H1 (cell line): ENCODE measurements at regions not wholly inside any gene's neighbourhood (a gene's known extent, or its start where the extent isn't known, plus 50 kb on each side); places are given as distances from the start of the nearest gene placed in this dataset.

Experiments
- CTCF ChIA-PET: fragments of 300-600 bp; sonication (Branson Sonifier 250); formaldehyde crosslinking; loops from one replicate; lab custom pipeline; 2021; ENCODE audit not compliant: partially characterized antibody; lab: Charles Lee
- POLR2A ChIA-PET: fragments of 300-600 bp; sonication (Branson Sonifier 250); formaldehyde crosslinking; loops from one replicate; lab custom pipeline; 2021; ENCODE audit warnings: inconsistent platforms; ENCODE audit not compliant: partially characterized antibody; lab: Charles Lee
- DNase-seq, 2 experiments: peaks; one replicate each; pipeline versions ENCODE4 v3.0.0 to v3.0.0-alpha.2; 2010 to 2022; ENCODE audit warnings: low spot score in 2 of 2, low read depth in 1 of 2, mixed read lengths in 1 of 2
- FAIRE-seq: peaks from 2 replicates; lab custom pipeline; 2011; peaks lifted over from hg19 to GRCh38; lab: Jason Lieb, UNC
- H2AFZ ChIP-seq: 2 replicates; pipeline ENCODE4 v1.8.1; 2012; ENCODE audit warnings: low read length, inconsistent platforms
- H2AK5ac ChIP-seq: 2 replicates; pipeline ENCODE4 v1.6.1; 2013; ENCODE audit warnings: low read depth, low read length
- H2BK120ac ChIP-seq: replicated peaks from 2 replicates; pipeline ENCODE3; 2013; ENCODE audit warnings: low read depth, low read length, inconsistent platforms
- H2BK12ac ChIP-seq: 2 replicates; pipeline ENCODE4 v1.6.1; 2013; ENCODE audit warnings: low read depth, low read length
- H2BK15ac ChIP-seq: 2 replicates; pipeline ENCODE4 v1.6.1; 2013; ENCODE audit warnings: low read length
- H2BK20ac ChIP-seq: 2 replicates; pipeline ENCODE4 v1.6.1; 2013; ENCODE audit warnings: low read length
- H2BK5ac ChIP-seq: 2 replicates; pipeline ENCODE4 v1.6.1; 2013; ENCODE audit warnings: low read depth, low read length
- H3K14ac ChIP-seq: 2 replicates; pipeline ENCODE4 v1.6.1; 2013; ENCODE audit warnings: inconsistent platforms; ENCODE audit not compliant: insufficient read length
- H3K18ac ChIP-seq: 2 replicates; pipeline ENCODE4 v1.6.1; 2013; ENCODE audit warnings: low read length; ENCODE audit errors: extremely low read depth
- H3K23ac ChIP-seq: 2 replicates; pipeline ENCODE4 v1.6.1; 2013; ENCODE audit warnings: inconsistent platforms; ENCODE audit not compliant: insufficient read length
- H3K23me2 ChIP-seq: 2 replicates; pipeline ENCODE4 v1.6.1; 2013; ENCODE audit warnings: low read depth, low read length
- H3K27ac ChIP-seq: 2 replicates; pipeline ENCODE4 v1.6.1; 2011; ENCODE audit warnings: low read depth, low read length, inconsistent platforms
- H3K27me3 ChIP-seq, 4 experiments: replicated peaks in 1 of 4; 1 replicate in 1 of 4; 2 replicates in 3 of 4; pipeline versions ENCODE4 v1.6.1 to v1.8.1; 2011 to 2013; ENCODE audit warnings: low read length in 3 of 4, mild to moderate bottlenecking in 3 of 4, inconsistent platforms in 2 of 4, mixed read lengths in 2 of 4, moderate library complexity in 1 of 4; ENCODE audit not compliant: control insufficient read depth in 3 of 4, insufficient read depth in 3 of 4; ENCODE audit errors: extremely low read depth in 1 of 4
- H3K36me3 ChIP-seq, 4 experiments: 2 replicates each; pipeline versions ENCODE4 v1.6.1 to v1.8.1; 2011 to 2013; ENCODE audit warnings: mild to moderate bottlenecking in 4 of 4, low read length in 3 of 4, moderate library complexity in 2 of 4, control low read depth in 1 of 4, inconsistent platforms in 1 of 4; ENCODE audit not compliant: insufficient read depth in 4 of 4, control insufficient read depth in 2 of 4
- H3K4ac ChIP-seq: replicated peaks from 2 replicates; pipeline ENCODE3; 2013; ENCODE audit warnings: low read length, low read depth, mixed read lengths, inconsistent platforms; ENCODE audit not compliant: insufficient read length
- H3K4me1 ChIP-seq, 4 experiments: replicated peaks in 1 of 4; 1 replicate in 1 of 4; 2 replicates in 3 of 4; pipeline versions ENCODE4 v1.6.1 to v1.8.1; 2011 to 2013; ENCODE audit warnings: low read length in 3 of 4, inconsistent platforms in 2 of 4, mixed read lengths in 1 of 4; ENCODE audit not compliant: insufficient read depth in 4 of 4, control insufficient read depth in 3 of 4
- H3K4me2 ChIP-seq, 2 experiments: 2 replicates each; pipeline versions ENCODE4 v1.6.1 to v1.8.1; 2011 to 2013; ENCODE audit warnings: low read depth in 2 of 2, low read length in 2 of 2, control low read depth in 1 of 2, inconsistent platforms in 1 of 2, mild to moderate bottlenecking in 1 of 2; ENCODE audit not compliant: insufficient read depth in 1 of 2
- H3K4me3 ChIP-seq, 4 experiments: fragments of 200-600, 300-600 bp in 1 of 4; sonication (generic), shearing (Covaris generic), sonication (Bioruptor Twin) in 1 of 4; 2 replicates each; pipeline versions ENCODE4 v1.5.1 to v1.8.1; 2011 to 2016; ENCODE audit warnings: low read length in 4 of 4, low read depth in 3 of 4, control low read depth in 2 of 4, inconsistent platforms in 2 of 4, mild to moderate bottlenecking in 2 of 4, mixed read lengths in 1 of 4, moderate library complexity in 1 of 4; ENCODE audit not compliant: insufficient read depth in 2 of 4; ENCODE audit errors: extremely low read depth in 1 of 4
- H3K56ac ChIP-seq: replicated peaks from 2 replicates; pipeline ENCODE3; 2013; ENCODE audit warnings: low read depth, mild to moderate bottlenecking, mixed read lengths, low read length, inconsistent platforms; ENCODE audit not compliant: insufficient read length
- H3K79me1 ChIP-seq: 2 replicates; pipeline ENCODE4 v1.6.1; 2013; ENCODE audit warnings: low read depth, low read length, control low read depth
- H3K79me2 ChIP-seq, 2 experiments: 2 replicates each; pipeline versions ENCODE4 v1.6.1 to v1.8.1; 2012 to 2013; ENCODE audit warnings: low read length in 2 of 2, mild to moderate bottlenecking in 2 of 2, inconsistent platforms in 1 of 2; ENCODE audit not compliant: insufficient read depth in 2 of 2, control insufficient read depth in 1 of 2
- H3K9ac ChIP-seq, 4 experiments: replicated peaks in 1 of 4; 1 replicate in 1 of 4; 2 replicates in 3 of 4; pipeline versions ENCODE4 v1.6.1 to v1.8.1; 2011 to 2013; ENCODE audit warnings: low read depth in 3 of 4, low read length in 3 of 4, control low read depth in 2 of 4, mild to moderate bottlenecking in 2 of 4, moderate library complexity in 2 of 4, inconsistent platforms in 1 of 4; ENCODE audit errors: extremely low read depth in 1 of 4
- H3K9me3 ChIP-seq, 2 experiments: 2 replicates each; pipeline versions ENCODE4 v1.6.1 to v1.8.1; 2012 to 2013; ENCODE audit warnings: mild to moderate bottlenecking in 2 of 2, moderate library complexity in 2 of 2, control low read depth in 1 of 2, inconsistent platforms in 1 of 2, low read depth in 1 of 2, low read length in 1 of 2, mixed read lengths in 1 of 2; ENCODE audit not compliant: insufficient read depth in 2 of 2
- H4K20me1 ChIP-seq, 2 experiments: replicated peaks in 1 of 2; 2 replicates each; pipeline versions ENCODE3 to v1.8.1; 2011 to 2013; ENCODE audit warnings: inconsistent platforms in 2 of 2, low read length in 2 of 2, mild to moderate bottlenecking in 1 of 2; ENCODE audit not compliant: insufficient read depth in 2 of 2, control insufficient read depth in 1 of 2
- H4K5ac ChIP-seq: 2 replicates; pipeline ENCODE4 v1.6.1; 2013; ENCODE audit warnings: low read length, low read depth, mixed read lengths, inconsistent platforms; ENCODE audit not compliant: insufficient read length
- H4K8ac ChIP-seq: 2 replicates; pipeline ENCODE4 v1.8.0; 2013; ENCODE audit warnings: mild to moderate bottlenecking, moderate library complexity, low read length, inconsistent platforms; ENCODE audit not compliant: insufficient read depth; ENCODE audit errors: extremely low read depth
- H4K91ac ChIP-seq: replicated peaks from 2 replicates; pipeline ENCODE3; 2013; ENCODE audit warnings: low read length, mixed read lengths, inconsistent platforms; ENCODE audit not compliant: insufficient read length
- KDM4A ChIP-seq: IDR thresholded peaks from one replicate; pipeline ENCODE4 v1.7.1; 2012; ENCODE audit warnings: low read depth, mild to moderate bottlenecking, moderate library complexity, low read length, inconsistent platforms; ENCODE audit not compliant: severe bottlenecking
- PHF8 ChIP-seq: fragments of 200-600 bp; sonication (generic); conservative IDR thresholded peaks from 2 replicates; pipeline ENCODE4 v1.7.1; 2012; ENCODE audit warnings: low read depth, mild to moderate bottlenecking, inconsistent platforms, low read length, moderate library complexity
- SP1 ChIP-seq: IDR thresholded peaks from 2 replicates; pipeline ENCODE4 v1.6.1; 2011; ENCODE audit warnings: low read depth, low read length
- ZNF274 ChIP-seq: IDR thresholded peaks from 2 replicates; pipeline ENCODE4 v1.7.0; 2012; ENCODE audit warnings: low read length, borderline replicate concordance; ENCODE audit errors: extremely low read depth

- no peak overlapping the region for H2BK12ac ChIP-seq
- no peak for FAIRE-seq
- POLR2A ChIA-PET: no interaction called here
Observed at GRCh38 chr18:43506935-43507334, 229.6 kb upstream of the SYT4 start.

More at GRCh38 chr18:43506935-43507334, 229.6 kb upstream of the SYT4 start:
- Histone ChIP-seq H3K23me2 (no peaks in the 10 kb centered on the region), H3K4ac (no peak overlapping the region), H3K79me1 (no peaks in the 10 kb centered on the region), H3K4me1 (no peaks in the 10 kb centered on the region), H3K27ac (no peak overlapping the region), H2AK5ac (no peak overlapping the region), H4K20me1 (no peaks in the 10 kb centered on the region), H2BK5ac (no peak overlapping the region), H4K5ac (no peak overlapping the region), H3K18ac (no peak overlapping the region), H3K36me3 (no peaks in the 10 kb centered on the region), H2BK15ac (no peak overlapping the region), H2BK120ac (no peak overlapping the region), H3K9me3 (no peaks in the 10 kb centered on the region), H3K56ac (no peak overlapping the region), H3K9ac (no peak overlapping the region), H3K79me2 (no peaks in the 10 kb centered on the region), H3K4me3 (no peak overlapping the region), H3K4me2 (no peak overlapping the region), H3K14ac (no peak overlapping the region), H3K23ac (no peak overlapping the region), H2BK20ac (no peak overlapping the region), H4K91ac (no peak overlapping the region), H2AFZ (no peak overlapping the region), H4K8ac (no peak overlapping the region), H3K27me3 (no peaks in the 10 kb centered on the region)
- CTCF ChIA-PET: no interaction called here
- TF ChIP-seq PHF8 (no peak), SP1 (no peak), KDM4A (no peak), ZNF274 (no peak)
- no peak for DNase-seq
